Gastrocnemius medialis (tissue), 4 donors: ENCODE measurements at regions not wholly inside any gene's neighbourhood (a gene's known extent, or its start where the extent isn't known, plus 50 kb on each side); places are given as distances from the start of the nearest gene placed in this dataset.

Experiments used
- CTCF ChIP-seq, 5 experiments: fragments of 450-650 bp in 3 of 5; fragments of 200-600 bp in 2 of 5; sonication (generic) in 2 of 5; IDR thresholded peaks in 4 of 5; conservative IDR thresholded peaks in 1 of 5; 1 replicate in 4 of 5; 2 replicates in 1 of 5; pipeline ENCODE4 v1.5.1; 2016 to 2019; ENCODE audit warnings: antibody characterized with exemption in 5 of 5, mild to moderate bottlenecking in 3 of 5, moderate library complexity in 3 of 5
- POLR2A ChIP-seq, 2 donors: fragments of 450-650 bp; IDR thresholded peaks; one replicate each; pipeline ENCODE4 v1.6.1; 2017; ENCODE audit warnings: antibody characterized with exemption in 2 of 2, mild to moderate bottlenecking in 2 of 2, moderate library complexity in 2 of 2

- TF ChIP-seq CTCF (IDR thresholded peaks at IDR 0.05 in 4 of 5, conservative IDR thresholded peaks at IDR 0.05 in 1 of 5), result no peak
- TF ChIP-seq POLR2A (IDR thresholded peaks at IDR 0.05), result no peak
Measured at GRCh38 chr13:106390367-106390766, 145.1 kb downstream of the EFNB2 start.
